K562 (cell line): ENCODE measurements at regions not wholly inside any gene's neighbourhood (a gene's known extent, or its start where the extent isn't known, plus 50 kb on each side); places are given as distances from the start of the nearest gene placed in this dataset.

Experiments
- BRD4 ChIP-seq: fragments of 200-600 bp; sonication (generic); IDR thresholded peaks from 2 replicates; pipeline ENCODE4 v1.6.1; 2017; ENCODE audit warnings: inconsistent platforms
- CBFA2T2 ChIP-seq: fragments of 450-650 bp; conservative IDR thresholded peaks from 2 replicates; pipeline ENCODE4 v1.6.1; 2017; ENCODE audit warnings: mild to moderate bottlenecking
- CBX3 ChIP-seq, 2 experiments: IDR thresholded peaks; 1 replicate in 1 of 2; 2 replicates in 1 of 2; pipeline ENCODE4 v1.6.1; 2012; ENCODE audit warnings: inconsistent platforms in 2 of 2, low read length in 2 of 2, borderline replicate concordance in 1 of 2, control low read depth in 1 of 2
- CHD4 ChIP-seq: fragments of 200-600 bp; sonication (generic); IDR thresholded peaks from 3 replicates; pipeline ENCODE4 v1.6.1; 2012; ENCODE audit warnings: low read depth, mild to moderate bottlenecking, mixed read lengths, low read length, inconsistent platforms; ENCODE audit not compliant: insufficient read depth, insufficient replicate concordance, poor library complexity, severe bottlenecking
- CREM ChIP-seq: IDR thresholded peaks from 2 replicates; pipeline ENCODE4 v1.6.1; 2014; ENCODE audit warnings: antibody characterized with exemption, low read depth
- EP400 ChIP-seq: fragments of 450-650 bp; IDR thresholded peaks from 2 replicates; pipeline ENCODE4 v1.6.1; 2017; ENCODE audit warnings: antibody characterized with exemption, mild to moderate bottlenecking, moderate library complexity
- ESRRA ChIP-seq: fragments of 450-650 bp; IDR thresholded peaks from 2 replicates; pipeline ENCODE4 v1.6.1; 2014; ENCODE audit warnings: low read depth, mild to moderate bottlenecking, moderate library complexity, borderline replicate concordance
- ESRRB ChIP-seq: fragments of 250-450 bp; sonication (Bioruptor Pico); IDR thresholded peaks from 2 replicates; pipeline ENCODE4 v1.5.0; 2020; ENCODE audit warnings: mild to moderate bottlenecking, moderate library complexity, borderline replicate concordance
- ETV6 ChIP-seq, 3 experiments: fragments of 150-350 bp in 1 of 3; sonication (generic) in 1 of 3; formaldehyde crosslinking in 1 of 3; IDR thresholded peaks; 2 replicates each; pipeline versions ENCODE4 v1.6.1 to v1.8.0; 2014 to 2022; ENCODE audit warnings: borderline replicate concordance in 2 of 3, low read depth in 2 of 3, antibody characterized with exemption in 1 of 3, low read length in 1 of 3, mild to moderate bottlenecking in 1 of 3, missing genetic modification reagents in 1 of 3
- EZH2 ChIP-seq: IDR thresholded peaks from 2 replicates; pipeline ENCODE4 v1.6.1; 2012; ENCODE audit warnings: low read depth, mild to moderate bottlenecking, inconsistent platforms, low read length, borderline replicate concordance
- IFI16 ChIP-seq: fragments of 250-450 bp; sonication (Bioruptor Pico); IDR thresholded peaks from 2 replicates; pipeline ENCODE4 v2.1.2; 2022; ENCODE audit warnings: mild to moderate bottlenecking, inconsistent platforms
- MLLT1 ChIP-seq, 2 experiments: fragments of 450-650 bp; IDR thresholded peaks; 2 replicates each; pipeline ENCODE4 v1.6.1; 2016
- MTF1 ChIP-seq: fragments of 250-450 bp; sonication (Bioruptor Pico); IDR thresholded peaks from 2 replicates; pipeline ENCODE4 v1.9.0; 2021; ENCODE audit warnings: moderate library complexity, mild to moderate bottlenecking, inconsistent platforms, borderline replicate concordance
- NCOR1 ChIP-seq: fragments of 450-650 bp; IDR thresholded peaks from 2 replicates; pipeline ENCODE4 v1.6.1; 2016; ENCODE audit warnings: mild to moderate bottlenecking, moderate library complexity
- NFYB ChIP-seq: IDR thresholded peaks from 2 replicates; pipeline ENCODE4 v1.6.1; 2011; ENCODE audit warnings: mild to moderate bottlenecking, moderate library complexity; ENCODE audit not compliant: insufficient read length; ENCODE audit errors: extremely low read depth
- NKRF ChIP-seq: fragments of 450-650 bp; IDR thresholded peaks from 2 replicates; pipeline ENCODE4 v1.6.1; 2016; ENCODE audit warnings: borderline replicate concordance
- NR0B1 ChIP-seq: fragments of 450-650 bp; IDR thresholded peaks from one replicate; pipeline ENCODE4 v1.6.1; 2018; ENCODE audit warnings: mild to moderate bottlenecking, moderate library complexity; ENCODE audit not compliant: partially characterized antibody
- POLR2G ChIP-seq: fragments of 200-400 bp; formaldehyde crosslinking; IDR thresholded peaks from 2 replicates; pipeline ENCODE4 v1.6.1; 2017; ENCODE audit warnings: low read depth, mild to moderate bottlenecking, antibody characterized with exemption, low read length, moderate library complexity
- PPARD ChIP-seq: fragments of 250-450 bp; sonication (Bioruptor Pico); IDR thresholded peaks from 2 replicates; pipeline ENCODE4 v1.8.0; 2022; ENCODE audit warnings: inconsistent platforms, mild to moderate bottlenecking, moderate library complexity
- RHOXF2B ChIP-seq: fragments of 250-450 bp; sonication (Bioruptor Pico); conservative IDR thresholded peaks from 2 replicates; pipeline ENCODE4 v1.5.1; 2021
- TARDBP ChIP-seq: fragments of 450-650 bp; IDR thresholded peaks from 2 replicates; pipeline ENCODE4 v1.6.1; 2016
- THRB ChIP-seq: fragments of 450-650 bp; formaldehyde crosslinking; conservative IDR thresholded peaks from 2 replicates; pipeline ENCODE4 v1.4.0; 2022; ENCODE audit warnings: mild to moderate bottlenecking, missing genetic modification characterization
- ZNF316 ChIP-seq: fragments of 450-650 bp; IDR thresholded peaks from 2 replicates; pipeline ENCODE4 v1.6.1; 2016
- ZNF707 ChIP-seq: fragments of 250-450 bp; sonication (Bioruptor Pico); conservative IDR thresholded peaks from 2 replicates; pipeline ENCODE4 v1.8.0; 2022; ENCODE audit warnings: inconsistent platforms, mild to moderate bottlenecking, moderate library complexity

- no peak for TF ChIP-seq NR0B1
- no peak for TF ChIP-seq MTF1 (CRISPR knock-in tag)
- no peak for TF ChIP-seq RHOXF2B (CRISPR knock-in tag)
- no peak for TF ChIP-seq CREM
- TF ChIP-seq ESRRB (CRISPR knock-in tag), result no peak
- no peak for TF ChIP-seq TARDBP
- peak; percentile 17; the same call in 1 of the 2 replicates for TF ChIP-seq POLR2G
- TF ChIP-seq NCOR1, result no peak
- no peak for TF ChIP-seq ESRRA
- no peak for TF ChIP-seq PPARD (CRISPR knock-in tag)
- no peak for TF ChIP-seq ETV6 (IDR thresholded peaks at IDR 0.05; ENCODE audit: borderline replicate concordance in 1 of 2, low read depth in 2 of 2, low read length in 1 of 2)
- no peak for TF ChIP-seq ETV6 (CRISPR knock-in tag; IDR thresholded peaks at IDR 0.05; ENCODE audit: borderline replicate concordance)
- no peak for TF ChIP-seq ZNF707 (CRISPR knock-in tag)
- TF ChIP-seq NFYB, result no peak
- TF ChIP-seq NKRF, result 0 out of 2 replicates have a peak, but pooled peaks have one; percentile 40
- no peak for TF ChIP-seq BRD4
- TF ChIP-seq EZH2, result no peak
- no peak for TF ChIP-seq CBFA2T2
- no peak for TF ChIP-seq IFI16 (CRISPR knock-in tag)
- TF ChIP-seq CBX3 (IDR thresholded peaks at IDR 0.05; ENCODE audit: borderline replicate concordance in 1 of 2, low read length in 2 of 2), result no peak
- 0 out of 4 replicates have a peak, but pooled peaks of 1 of the 2 experiments have one; percentile 34 for TF ChIP-seq MLLT1 (IDR thresholded peaks at IDR 0.05)
- TF ChIP-seq EP400, result peak; percentile 43; the same call in 1 of the 2 replicates
- TF ChIP-seq ZNF316, result no peak
- no peak for TF ChIP-seq THRB (CRISPR knock-in tag)
- TF ChIP-seq CHD4, result no peak
Observed at GRCh38 chr4:126916049-126916625, 716.6 kb upstream of the INTU start (continued).
